Ovary (tissue), 7 donors: ENCODE measurements at regions not wholly inside any gene's neighbourhood (a gene's known extent, or its start where the extent isn't known, plus 50 kb on each side); places are given as distances from the start of the nearest gene placed in this dataset.

Experiments
- DNase-seq, 5 donors: peaks; one replicate each; pipeline ENCODE4 v3.0.0-alpha.2; 2019 to 2020
- H3K27ac ChIP-seq, 2 donors: fragments of 200-600 bp; one replicate each; pipeline versions ENCODE4 v1.5.1 to v1.8.0; 2019 to 2022
- H3K27me3 ChIP-seq: fragments of 200-600 bp; one replicate; pipeline ENCODE4 v1.8.0; 2022
- H3K36me3 ChIP-seq: fragments of 200-600 bp; sonication (generic); one replicate; pipeline ENCODE4 v1.5.1; 2019
- H3K4me1 ChIP-seq: one replicate; pipeline ENCODE4 v1.8.1; 2013; ENCODE audit warnings: mild to moderate bottlenecking, moderate library complexity; ENCODE audit not compliant: insufficient read depth
- H3K4me3 ChIP-seq: fragments of 200-600 bp; sonication (generic); one replicate; pipeline ENCODE4 v1.5.1; 2017
- H3K9me3 ChIP-seq, 2 donors: fragments of 200-600 bp in 1 of 2; sonication (generic) in 1 of 2; one replicate each; pipeline versions ENCODE4 v1.5.1 to v1.8.1; 2013 to 2019; ENCODE audit warnings: mild to moderate bottlenecking in 1 of 2, moderate library complexity in 1 of 2
- EP300 ChIP-seq: sonication (generic); formaldehyde crosslinking; IDR thresholded peaks from one replicate; pipeline ENCODE4 v1.6.1; 2017; ENCODE audit warnings: antibody characterized with exemption
- POLR2A ChIP-seq: fragments of 450-650 bp; IDR thresholded peaks from one replicate; pipeline ENCODE4 v1.6.1; 2017; ENCODE audit warnings: antibody characterized with exemption, mild to moderate bottlenecking, moderate library complexity
- WGBS, 3 donors: extraction: QIAGEN DNeasy Blood & Tissue Kit in 1 of 3; methylation state at CpG; one replicate each; pipeline versions ENCODE4 v1.1.5 to v1.1.7; 2013 to 2017; 5-methylcytosine and 5-hydroxymethylcytosine counted together
- intact Hi-C, 4 donors: fragments of 100-400 bp; cut with DNase I; formaldehyde crosslinking; loops; one replicate each; pipeline versions ENCODE4 v1.11.0 to v1.15.1; 2022 to 2023
- TF ChIP-seq, protein P1 (sequence below), 3 donors: fragments of 450-650 bp in 2 of 3; fragments of 200-600 bp in 1 of 3; IDR thresholded peaks; one replicate each; pipeline versions ENCODE4 v1.5.1 to v1.8.0; 2016 to 2022; ENCODE audit warnings: antibody characterized with exemption in 3 of 3, mild to moderate bottlenecking in 1 of 3
- donor health status: DM: no; HTN: no; CAD: no; lungs with moderate emphysema.
- donor health status: DM: no; HTN: no; CAD: no.
- donor health status: Bipolar disorder and iron deficiency.
- donor health status: DM: no; HTN: no; CAD: no.
- donor health status: DM: yes; HTN: yes; CAD: no.

DNA sequence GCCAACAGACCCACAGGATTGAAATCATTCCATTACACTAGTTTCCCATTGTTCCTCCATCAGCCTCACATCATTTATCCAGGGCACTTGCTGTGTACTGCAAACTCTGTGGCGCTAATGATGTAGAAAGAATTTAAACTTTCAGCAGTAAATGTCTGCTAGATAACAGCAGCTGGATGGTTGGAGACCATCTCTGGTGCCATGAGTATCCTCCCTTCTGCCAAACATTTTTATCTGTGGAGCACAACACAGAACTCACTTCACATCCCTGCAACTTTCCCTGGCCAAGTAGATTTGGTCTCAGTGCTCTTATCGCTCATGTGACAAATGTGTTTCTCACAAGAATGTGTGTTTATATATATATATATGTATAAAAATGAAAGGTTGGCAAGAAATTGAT lies 481.9 kb downstream of the FGF9 start:
- TF ChIP-seq POLR2A, result no peak
- TF ChIP-seq, protein P1, sequence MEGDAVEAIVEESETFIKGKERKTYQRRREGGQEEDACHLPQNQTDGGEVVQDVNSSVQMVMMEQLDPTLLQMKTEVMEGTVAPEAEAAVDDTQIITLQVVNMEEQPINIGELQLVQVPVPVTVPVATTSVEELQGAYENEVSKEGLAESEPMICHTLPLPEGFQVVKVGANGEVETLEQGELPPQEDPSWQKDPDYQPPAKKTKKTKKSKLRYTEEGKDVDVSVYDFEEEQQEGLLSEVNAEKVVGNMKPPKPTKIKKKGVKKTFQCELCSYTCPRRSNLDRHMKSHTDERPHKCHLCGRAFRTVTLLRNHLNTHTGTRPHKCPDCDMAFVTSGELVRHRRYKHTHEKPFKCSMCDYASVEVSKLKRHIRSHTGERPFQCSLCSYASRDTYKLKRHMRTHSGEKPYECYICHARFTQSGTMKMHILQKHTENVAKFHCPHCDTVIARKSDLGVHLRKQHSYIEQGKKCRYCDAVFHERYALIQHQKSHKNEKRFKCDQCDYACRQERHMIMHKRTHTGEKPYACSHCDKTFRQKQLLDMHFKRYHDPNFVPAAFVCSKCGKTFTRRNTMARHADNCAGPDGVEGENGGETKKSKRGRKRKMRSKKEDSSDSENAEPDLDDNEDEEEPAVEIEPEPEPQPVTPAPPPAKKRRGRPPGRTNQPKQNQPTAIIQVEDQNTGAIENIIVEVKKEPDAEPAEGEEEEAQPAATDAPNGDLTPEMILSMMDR (IDR thresholded peaks at IDR 0.05), result no peak
- TF ChIP-seq EP300, result no peak
- DNase-seq, result no peak
- Histone ChIP-seq H3K27me3 (no peaks in the 10 kb centered on the region), H3K4me1 (no peaks in the 10 kb centered on the region), H3K27ac (no peak overlapping the region), H3K36me3 (no peaks in the 10 kb centered on the region), H3K4me3 (no peak overlapping the region), H3K9me3 (no peaks in the 10 kb centered on the region)
- intact Hi-C loops, result no loop called here
- 85 to 88% (median 85%) methylated on average over 2 of the region's 2 CpGs for WGBS, 3 donors

DNA sequence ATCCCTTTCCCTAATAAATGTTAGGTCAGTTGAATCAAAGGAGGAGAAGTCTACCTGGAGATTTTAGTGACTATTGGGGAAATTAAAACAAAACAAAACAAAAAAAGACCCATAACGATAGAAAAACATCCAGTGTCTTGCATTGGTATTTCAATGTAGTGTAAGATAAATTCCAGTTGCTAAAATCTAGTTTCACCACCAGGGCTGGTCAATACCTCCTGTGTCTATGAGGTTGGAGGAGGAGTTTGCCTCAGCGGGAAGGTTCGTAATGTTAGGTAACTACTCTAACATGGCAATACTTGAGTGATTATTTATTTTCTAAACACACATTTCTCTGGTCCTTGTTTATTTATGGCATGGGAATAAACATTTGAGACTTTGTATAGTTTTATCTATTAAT lies 483.2 kb downstream of the FGF9 start:
- intact Hi-C loops, result no loop called here
- H3K4me3 ChIP-seq, result no peak overlapping the region
- TF ChIP-seq EP300, result no peak
- TF ChIP-seq, protein P1 (IDR thresholded peaks at IDR 0.05), result no peak
- TF ChIP-seq POLR2A, result no peak
- H3K27me3 ChIP-seq, result no peaks in the 10 kb centered on the region
- H3K4me1 ChIP-seq, result no peaks in the 10 kb centered on the region
- no peak overlapping the region for H3K27ac ChIP-seq
- H3K36me3 ChIP-seq, result no peaks in the 10 kb centered on the region
- DNase-seq, result no peak
- 86 to 90% (median 88%) methylated on average over 3 of the region's 3 CpGs for WGBS, 3 donors
- no peaks in the 10 kb centered on the region for H3K9me3 ChIP-seq

DNA sequence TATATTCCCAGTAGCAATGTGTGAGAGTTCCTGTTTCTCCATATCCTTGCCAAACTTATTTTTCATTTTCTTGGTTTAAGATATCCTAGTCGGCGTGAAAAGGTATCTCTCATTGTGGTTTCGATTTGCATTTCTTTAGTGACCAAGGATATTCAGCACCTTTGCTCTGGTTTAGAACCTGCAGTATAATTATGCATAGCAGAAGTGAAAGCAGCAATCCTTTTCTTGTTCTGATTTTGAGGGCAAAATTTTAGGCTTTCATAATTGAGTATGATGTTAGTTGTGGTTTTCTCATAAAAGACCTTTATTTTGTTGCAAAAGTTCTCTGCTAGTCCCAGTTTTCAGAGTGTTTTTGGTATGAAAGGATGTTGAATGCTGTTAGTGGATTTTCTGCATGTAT lies 491.0 kb downstream of the FGF9 start:
- no peaks in the 10 kb centered on the region for H3K27me3 ChIP-seq
- H3K4me1 ChIP-seq, result no peaks in the 10 kb centered on the region
- intact Hi-C loops, result no loop called here
- TF ChIP-seq POLR2A, result no peak
- TF ChIP-seq, protein P1 (IDR thresholded peaks at IDR 0.05), result no peak
- no peak for TF ChIP-seq EP300
- no peak overlapping the region for H3K27ac ChIP-seq
- 84 to 93% (median 84%) methylated on average over 3 of the region's 3 CpGs for WGBS, 3 donors
- H3K4me3 ChIP-seq, result no peak overlapping the region
- no peaks in the 10 kb centered on the region for H3K9me3 ChIP-seq
- DNase-seq, result no peak
- H3K36me3 ChIP-seq, result no peaks in the 10 kb centered on the region

DNA sequence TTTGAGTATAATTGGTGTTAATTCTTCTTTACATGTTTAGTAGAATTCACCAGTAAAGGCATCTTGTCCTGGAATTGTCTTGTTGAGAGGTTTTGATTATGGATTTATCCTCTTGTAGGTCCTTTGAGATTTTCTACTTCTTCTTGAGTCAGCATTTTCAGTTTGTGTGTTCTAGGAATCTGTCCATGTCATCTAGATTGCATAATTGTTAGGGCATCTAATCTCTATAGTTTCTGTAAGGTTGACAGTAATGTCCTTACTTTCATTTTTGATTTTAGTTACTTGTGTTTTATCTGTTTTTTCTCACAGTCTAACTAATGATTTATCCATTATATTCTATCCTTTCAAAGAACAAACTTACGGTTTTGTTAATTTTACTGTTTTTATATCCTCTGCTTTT lies 492.0 kb downstream of the FGF9 start:
- no peaks in the 10 kb centered on the region for H3K36me3 ChIP-seq
- no peak overlapping the region for H3K27ac ChIP-seq
- no peak for DNase-seq
- H3K9me3 ChIP-seq, result no peaks in the 10 kb centered on the region
- no peak overlapping the region for H3K4me3 ChIP-seq
- H3K27me3 ChIP-seq, result no peaks in the 10 kb centered on the region
- no peaks in the 10 kb centered on the region for H3K4me1 ChIP-seq
- intact Hi-C loops, result no loop called here
- WGBS, 3 donors, result 63 to 98% (median 81%) methylated on average over 1 of the region's 1 CpG
- TF ChIP-seq, protein P1 (IDR thresholded peaks at IDR 0.05), result no peak
- TF ChIP-seq EP300 (no peak), POLR2A (no peak)
